Epithelial cell of proximal tubule (primary cell): ENCODE measurements at regions not wholly inside any gene's neighbourhood (a gene's known extent, or its start where the extent isn't known, plus 50 kb on each side); places are given as distances from the start of the nearest gene placed in this dataset.

Source experiments
- DNase-seq: peaks from one replicate; pipeline ENCODE4 v3.0.0-alpha.2; 2011; ENCODE audit warnings: low read depth
- H3K4me3 ChIP-seq: 2 replicates; pipeline ENCODE4 v1.5.1; 2011; ENCODE audit warnings: low read depth, mild to moderate bottlenecking, low read length
- CTCF ChIP-seq: conservative IDR thresholded peaks from 2 replicates; pipeline ENCODE4 v1.5.1; 2012; ENCODE audit warnings: low read depth, mild to moderate bottlenecking, low read length

GRCh38 chr5:173740400-173740799 lies 124.0 kb upstream of the BOD1 start:
- DNase-seq = no peak
- H3K4me3 ChIP-seq = no peak overlapping the region
- TF ChIP-seq CTCF = no peak

GRCh38 chr5:173741087-173741486 lies 124.6 kb upstream of the BOD1 start:
- TF ChIP-seq CTCF = no peak

DNA sequence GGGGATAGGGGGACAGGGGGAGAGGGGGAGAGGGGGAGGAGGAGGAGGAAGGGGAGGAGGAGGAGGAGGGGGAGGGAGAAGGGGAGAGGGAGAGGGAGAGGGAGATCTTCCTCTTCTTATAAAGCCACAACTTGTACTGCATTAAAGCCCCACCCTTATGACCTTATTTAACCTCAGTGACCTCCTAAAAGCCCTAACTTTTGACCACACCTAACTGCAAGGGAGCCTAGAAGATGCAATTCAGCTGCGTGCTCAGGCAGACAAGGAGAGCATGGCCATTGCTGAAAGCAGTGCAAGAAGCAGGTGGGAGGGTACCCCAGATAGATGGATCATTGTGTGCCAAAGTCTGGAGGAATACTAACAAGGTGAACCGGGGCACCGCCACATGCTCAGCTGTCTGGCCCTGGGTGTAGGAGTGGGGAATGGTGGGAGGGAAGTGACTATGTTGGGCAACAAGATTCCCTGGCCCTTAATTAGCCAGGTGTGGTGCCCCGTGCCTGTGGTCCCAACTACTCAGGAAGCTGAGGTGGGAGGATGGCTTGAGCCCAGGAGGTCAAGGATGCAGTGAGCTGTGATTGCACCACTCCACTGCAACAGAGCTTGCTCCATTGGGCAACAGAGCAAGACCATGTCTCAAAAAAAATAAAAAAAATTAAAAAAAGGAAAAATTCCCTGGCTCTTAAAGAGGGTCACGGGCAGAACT lies 125.4 kb upstream of the BOD1 start:
- no peak for TF ChIP-seq CTCF
- H3K4me3 ChIP-seq = no peak overlapping the region
- DNase-seq = no peak

More at GRCh38 chr5:173741087-173741486, 124.6 kb upstream of the BOD1 start:
- DNase-seq = no peak
- no peak overlapping the region for H3K4me3 ChIP-seq

- TF ChIP-seq CTCF = no peak
- H3K4me3 ChIP-seq = no peak overlapping the region
- no peak for DNase-seq
Measured at GRCh38 chr5:173742432-173742816, 126.0 kb upstream of the BOD1 start.

DNA sequence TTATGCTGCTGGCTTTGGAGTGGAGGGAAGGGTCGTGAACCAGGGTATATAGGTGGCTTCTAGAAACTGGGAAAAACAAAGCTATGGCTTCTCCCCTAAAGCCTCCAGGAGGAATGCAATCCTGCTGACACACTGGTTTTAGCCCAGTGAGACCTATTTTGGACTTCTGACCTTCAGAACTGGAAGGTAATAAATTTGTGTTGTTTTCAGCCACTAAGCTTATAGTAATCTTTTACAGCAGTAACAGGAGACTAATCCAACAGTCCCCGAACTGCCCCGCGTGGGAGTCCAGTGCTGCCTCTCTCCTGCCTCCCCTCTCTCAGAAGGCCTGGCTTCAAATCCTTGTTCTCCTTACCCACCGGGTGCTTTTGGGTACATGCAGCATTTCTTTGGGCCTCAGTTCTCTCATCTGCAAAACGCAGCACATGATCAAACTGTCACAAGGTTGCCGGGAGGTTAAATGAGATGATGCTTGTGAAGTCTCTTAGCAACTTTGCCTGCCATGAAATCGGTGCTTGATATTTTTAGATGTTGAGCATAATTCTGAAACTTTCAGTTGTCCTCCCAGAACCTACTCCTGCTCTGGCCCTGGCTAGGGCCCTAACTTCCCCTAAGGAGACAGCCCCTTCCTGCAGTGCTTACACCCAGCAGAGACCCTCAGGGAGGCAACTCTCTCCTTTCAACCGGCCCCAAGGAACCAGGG lies 127.3 kb upstream of the BOD1 start:
- H3K4me3 ChIP-seq = no peak overlapping the region
- DNase-seq = no peak
- TF ChIP-seq CTCF = no peak

DNA sequence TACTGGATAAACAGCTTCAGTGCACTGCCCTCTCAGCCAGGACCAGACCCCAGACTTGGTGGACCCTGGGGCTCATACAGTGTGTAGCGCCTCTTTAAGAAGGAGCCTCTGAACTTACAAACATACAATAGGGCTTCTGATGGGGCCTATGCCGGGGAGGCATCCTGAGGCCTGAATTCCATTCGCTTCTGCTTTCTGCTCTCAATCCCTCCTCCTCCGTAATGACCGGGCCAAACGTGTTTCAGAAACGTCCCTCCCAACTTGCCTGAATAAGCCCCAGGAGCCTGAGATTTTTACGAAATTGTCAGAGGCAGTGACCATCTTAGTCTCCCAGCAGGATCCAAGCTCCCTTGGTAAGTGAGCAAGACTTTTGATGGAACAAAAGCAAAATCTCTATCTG lies 128.1 kb upstream of the BOD1 start:
- H3K4me3 ChIP-seq = no peak overlapping the region
- TF ChIP-seq CTCF = no peak
- DNase-seq = no peak

GRCh38 chr5:173745123-173745522 lies 128.7 kb upstream of the BOD1 start:
- TF ChIP-seq CTCF = no peak
- no peak overlapping the region for H3K4me3 ChIP-seq
- no peak for DNase-seq
